NCI-H2196 (cell line): ENCODE measurements at regions not wholly inside any gene's neighbourhood (a gene's known extent, or its start where the extent isn't known, plus 50 kb on each side); places are given as distances from the start of the nearest gene placed in this dataset.
"Not testable (repeated sequence)": the region's sequence is repeated elsewhere in the genome, so short reads cannot be mapped to it uniquely, and the experiment has no call there.

Source experiments
- DNase-seq: peaks from one replicate; lab custom pipeline; 2025; ENCODE audit not compliant: unreplicated experiment; lab: John Stamatoyannopoulos, UW

DNA sequence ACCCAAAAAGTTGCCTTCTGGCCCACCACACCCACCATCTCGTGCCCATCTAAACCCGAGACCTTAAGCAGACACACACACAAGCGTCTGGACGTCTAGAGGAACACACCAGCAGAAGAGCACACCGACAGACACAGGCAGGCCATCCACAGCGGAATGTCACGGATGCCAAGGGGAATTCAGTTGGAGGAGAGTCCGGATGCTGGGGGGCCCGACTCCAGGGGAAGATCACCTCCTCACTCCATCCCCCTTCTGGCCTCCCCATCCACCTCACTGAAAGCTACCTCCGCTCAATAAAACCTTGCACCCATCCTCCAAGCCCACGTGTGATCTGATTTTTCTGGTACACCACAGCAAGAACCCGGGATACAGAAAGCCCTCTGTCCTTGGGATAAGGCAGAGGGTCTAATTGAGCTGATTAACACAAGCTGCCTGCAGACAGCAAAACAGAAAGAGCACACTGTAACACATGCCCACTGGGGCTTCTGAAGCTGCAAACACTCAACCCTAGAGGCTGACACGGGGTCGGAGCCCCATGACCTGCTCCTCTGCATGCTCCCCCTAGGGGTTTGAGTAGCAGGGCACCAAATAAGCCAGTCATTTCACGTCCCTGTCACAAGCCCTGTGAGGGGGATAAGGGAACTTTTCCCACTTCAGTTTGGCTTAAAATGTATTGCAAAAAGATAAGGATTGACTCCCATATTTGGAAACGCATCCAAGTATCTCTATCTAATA, 339.6 kb upstream of the PCDH10 start:
- no peak for DNase-seq

DNA sequence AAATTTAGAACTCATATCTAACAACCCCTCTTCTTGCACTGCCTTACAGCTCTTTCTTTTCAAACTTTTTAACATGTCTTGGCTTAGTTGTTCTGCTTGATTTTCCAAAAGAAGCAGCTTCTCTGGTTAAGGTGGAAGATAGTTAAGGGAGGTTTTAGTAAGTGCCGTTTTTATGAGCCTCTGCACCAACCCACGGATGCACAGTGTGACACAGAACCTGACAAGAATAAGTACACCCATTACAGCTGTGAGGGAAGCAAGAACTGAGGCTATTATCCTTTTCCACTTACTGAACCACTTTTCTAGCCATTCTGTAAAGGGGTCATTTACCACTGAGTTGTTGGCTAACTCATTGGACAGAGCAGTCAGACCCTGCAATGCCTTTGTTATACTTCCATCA, 336.0 kb upstream of the PCDH10 start:
- DNase-seq = not testable (repeated sequence)

DNA sequence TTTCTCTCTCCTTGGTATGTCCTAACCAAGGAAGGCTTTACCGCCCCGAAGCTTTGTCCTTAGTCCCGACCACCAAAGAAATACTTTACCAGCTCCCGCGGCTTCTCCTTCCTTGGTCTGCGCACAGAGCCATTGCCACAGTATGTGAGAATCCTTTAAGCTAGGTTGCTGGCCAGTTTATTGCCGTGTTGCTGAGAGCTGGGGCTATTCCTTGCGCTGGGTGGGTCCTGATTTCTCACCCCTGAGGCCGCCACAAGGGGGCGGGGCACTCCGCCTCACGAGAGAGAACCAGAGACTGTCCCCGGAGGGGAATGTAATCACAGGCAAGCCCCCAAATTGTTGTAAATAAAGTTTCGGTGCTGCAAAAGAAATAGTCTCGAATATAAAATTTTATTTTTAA, 331.0 kb upstream of the PCDH10 start:
- DNase-seq = no peak

DNA sequence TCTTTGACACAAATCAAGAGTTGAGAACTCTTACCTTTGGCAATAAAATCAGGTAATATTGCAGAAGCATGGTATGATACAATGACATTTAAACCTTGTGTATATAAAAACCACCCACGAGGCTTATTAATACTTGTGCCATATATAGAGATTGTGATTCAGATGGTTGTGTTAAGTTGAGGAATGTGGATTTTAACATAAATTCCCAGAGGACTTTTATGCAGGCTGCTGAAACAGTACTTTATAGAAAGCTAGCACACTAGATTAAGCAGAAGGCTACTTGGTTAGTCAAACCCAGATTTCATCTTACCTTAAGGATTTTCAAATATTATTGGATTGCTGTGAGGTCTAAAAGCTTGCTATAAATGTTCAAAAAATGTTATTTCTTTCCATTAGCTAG, 325.7 kb upstream of the PCDH10 start:
- DNase-seq = no peak

DNA sequence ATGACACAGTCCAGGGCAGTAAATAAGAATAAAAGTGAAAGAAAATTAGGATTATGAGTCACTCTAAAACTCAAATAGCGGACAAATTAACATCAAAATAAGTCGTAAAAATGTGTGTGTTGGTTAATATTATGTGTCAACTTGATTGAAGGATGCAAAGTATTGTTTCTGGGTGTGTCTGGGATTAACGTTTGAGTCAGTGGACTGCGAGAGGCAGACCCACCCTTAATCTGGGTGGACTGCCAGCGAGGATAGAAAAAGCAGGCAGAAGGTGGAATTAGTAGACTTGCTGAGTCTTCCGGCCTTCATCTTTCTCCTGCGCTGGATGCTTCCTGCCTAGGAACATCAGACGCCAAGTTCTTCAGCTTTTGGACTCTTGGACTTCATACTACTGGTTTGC, 324.3 kb upstream of the PCDH10 start:
- no peak for DNase-seq

DNA sequence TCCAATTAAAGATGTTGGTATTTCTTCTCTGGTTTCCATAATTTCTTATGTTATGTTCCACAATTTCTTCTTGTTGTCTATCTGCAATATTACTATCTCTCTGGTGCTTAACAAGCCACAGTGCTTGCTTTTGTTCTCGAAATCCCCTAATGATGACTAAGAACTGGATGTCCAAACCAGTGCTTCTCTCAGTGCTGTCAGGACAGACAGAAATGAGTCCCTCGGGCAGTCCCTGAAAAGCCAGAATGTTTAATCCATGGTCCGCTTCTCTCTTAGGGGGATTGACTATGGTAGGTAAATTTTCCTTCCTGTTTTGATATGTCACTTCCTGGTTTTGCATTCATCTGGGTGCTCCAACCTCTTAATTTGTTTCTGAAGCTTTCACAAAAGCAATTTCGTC, 321.6 kb upstream of the PCDH10 start:
- no peak for DNase-seq

DNA sequence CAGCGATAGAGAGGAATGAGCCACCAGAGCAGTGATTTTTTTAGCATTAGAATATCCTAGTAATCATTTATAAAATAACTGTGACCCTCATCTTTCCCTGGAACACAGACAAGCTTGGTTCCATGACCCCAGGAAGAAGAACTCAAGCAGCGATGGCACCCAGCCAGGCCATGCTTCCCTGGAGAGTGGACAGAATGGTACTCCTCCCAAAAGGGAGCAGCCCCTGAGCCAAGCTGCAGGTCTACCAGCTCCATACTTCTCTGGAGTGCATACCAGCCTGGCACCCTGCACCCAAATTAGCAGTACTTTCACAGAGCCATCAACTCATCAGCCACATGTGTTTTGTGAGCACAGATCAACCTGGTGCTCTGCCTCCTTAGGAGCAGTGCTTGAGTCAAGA, 310.9 kb upstream of the PCDH10 start:
- DNase-seq = no peak

DNA sequence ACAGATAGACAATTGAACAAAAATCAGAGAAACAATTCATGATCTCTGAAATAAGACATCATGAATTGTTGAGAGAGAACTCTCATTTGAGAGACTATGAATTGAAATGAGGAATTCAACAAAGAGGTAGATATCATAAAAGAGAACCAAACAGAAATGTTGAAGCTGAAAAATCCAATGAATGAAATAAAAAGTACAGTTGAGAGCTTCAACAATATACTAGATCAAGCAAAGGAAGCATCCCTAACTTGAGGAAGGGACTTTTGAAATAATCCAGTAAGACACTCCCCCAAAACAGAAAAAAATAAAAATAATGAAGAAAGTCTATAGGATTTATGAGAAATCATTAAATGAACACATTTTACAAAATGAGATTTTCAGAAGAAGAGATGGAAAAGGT, 310.0 kb upstream of the PCDH10 start:
- no peak for DNase-seq

DNA sequence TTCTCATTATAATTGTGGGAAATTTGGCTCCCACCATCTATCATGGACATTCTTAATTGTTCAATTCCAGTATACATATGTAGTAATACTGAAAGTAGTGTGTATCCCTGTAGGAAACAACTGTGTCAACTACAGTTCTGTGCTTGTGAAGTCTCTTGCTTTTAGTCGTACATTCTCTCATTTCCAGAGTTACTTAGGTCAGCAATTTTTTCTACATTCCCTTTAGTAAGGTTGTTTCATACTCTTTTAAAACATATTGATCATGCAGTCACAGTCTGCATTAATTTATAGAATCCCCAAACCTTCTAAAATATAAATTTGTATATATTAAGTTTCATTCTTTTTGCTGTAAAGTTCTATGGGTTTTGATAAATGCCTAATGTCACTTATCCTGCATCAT, 289.2 kb upstream of the PCDH10 start:
- DNase-seq = no peak

DNA sequence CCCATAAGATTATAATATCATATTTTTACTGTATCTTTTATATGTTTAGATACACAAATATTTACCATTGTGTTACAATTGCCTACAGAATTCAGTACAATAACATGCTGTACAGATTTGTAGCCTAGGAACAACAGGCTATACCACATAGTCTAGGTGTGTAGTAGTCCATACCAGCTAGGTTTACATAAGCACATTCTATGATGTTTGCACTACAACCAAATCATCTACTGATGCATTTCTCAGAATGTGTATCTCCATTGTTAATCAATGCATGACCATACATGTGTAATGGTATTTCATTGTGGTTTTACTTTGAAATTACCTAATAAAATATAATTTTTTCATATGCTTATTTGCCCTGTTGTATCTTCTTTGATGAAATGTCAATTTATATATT, 288.1 kb upstream of the PCDH10 start:
- no peak for DNase-seq

DNA sequence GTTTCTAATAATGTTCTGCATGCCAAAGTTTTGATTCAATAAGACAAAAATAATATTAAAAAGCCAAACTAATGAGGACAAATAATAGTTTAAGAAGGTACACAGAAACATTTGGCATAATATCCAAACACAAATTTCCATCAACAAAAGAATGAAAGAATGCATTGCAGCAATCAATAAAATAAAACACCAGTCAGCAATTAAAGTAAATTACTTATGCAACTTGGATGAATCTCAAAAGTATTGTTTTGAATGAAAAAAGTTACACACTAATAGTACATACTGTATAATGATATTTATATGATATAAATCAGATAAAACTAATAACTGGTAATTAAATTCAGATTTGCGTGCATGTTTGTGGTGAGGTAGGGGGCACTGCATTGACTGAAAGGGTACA, 285.5 kb upstream of the PCDH10 start:
- no peak for DNase-seq

DNA sequence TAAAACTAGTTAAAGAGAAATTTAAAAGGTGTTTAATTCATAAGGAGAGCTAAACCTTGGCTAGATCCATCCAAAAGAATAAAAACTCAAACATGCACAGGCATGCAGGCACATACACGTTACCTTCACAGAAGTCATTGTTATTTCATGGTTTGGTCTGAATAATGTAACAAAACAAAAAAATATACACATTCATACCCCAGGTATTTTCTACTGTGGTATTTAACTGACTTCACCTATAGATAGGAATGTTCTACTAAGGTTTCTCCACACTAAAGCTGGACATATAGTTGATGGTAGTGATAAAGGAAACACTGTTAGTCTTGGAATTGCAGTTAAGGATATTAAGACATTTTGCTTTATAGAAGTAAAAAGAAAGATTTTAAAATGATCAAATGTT, 283.6 kb upstream of the PCDH10 start:
- no peak for DNase-seq

DNA sequence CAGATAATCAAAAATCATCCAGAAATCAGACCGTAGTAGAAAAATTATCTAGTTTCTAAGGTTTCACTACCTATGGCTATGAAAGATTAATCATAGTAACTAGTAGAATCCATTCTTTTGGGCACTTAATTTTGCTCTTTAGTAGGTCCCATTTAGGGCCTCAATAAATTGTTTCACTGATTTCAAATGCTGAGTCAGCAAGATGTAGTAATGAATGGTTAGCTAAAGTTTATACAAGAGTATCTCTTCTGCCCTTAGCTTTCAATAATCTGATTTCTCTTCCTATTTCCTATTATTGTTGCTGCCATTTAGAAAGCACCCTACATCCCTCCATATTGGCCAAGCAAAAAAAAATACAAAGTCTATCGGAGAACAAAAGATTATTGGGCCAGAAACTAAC, 283.2 kb upstream of the PCDH10 start:
- no peak for DNase-seq

DNA sequence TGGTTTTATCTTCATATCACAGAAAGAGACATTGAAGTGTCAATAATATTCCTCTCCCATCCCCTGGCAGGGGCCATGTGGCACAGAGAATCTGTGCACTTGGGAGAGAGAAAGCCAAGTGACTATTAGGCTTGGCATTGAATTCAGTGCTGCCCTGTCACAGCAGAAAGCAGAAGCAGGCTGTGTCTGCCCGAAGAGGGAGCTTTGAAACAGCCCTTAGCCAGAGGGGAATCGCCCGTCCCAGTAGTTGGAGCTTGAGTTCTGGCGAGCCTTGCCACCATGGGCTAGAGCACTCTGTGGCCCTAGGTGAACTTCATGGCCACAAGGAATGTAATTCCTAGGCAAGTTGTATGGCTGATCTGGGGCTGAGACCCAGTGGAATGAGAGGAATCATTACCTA, 282.5 kb upstream of the PCDH10 start:
- no peak for DNase-seq

DNA sequence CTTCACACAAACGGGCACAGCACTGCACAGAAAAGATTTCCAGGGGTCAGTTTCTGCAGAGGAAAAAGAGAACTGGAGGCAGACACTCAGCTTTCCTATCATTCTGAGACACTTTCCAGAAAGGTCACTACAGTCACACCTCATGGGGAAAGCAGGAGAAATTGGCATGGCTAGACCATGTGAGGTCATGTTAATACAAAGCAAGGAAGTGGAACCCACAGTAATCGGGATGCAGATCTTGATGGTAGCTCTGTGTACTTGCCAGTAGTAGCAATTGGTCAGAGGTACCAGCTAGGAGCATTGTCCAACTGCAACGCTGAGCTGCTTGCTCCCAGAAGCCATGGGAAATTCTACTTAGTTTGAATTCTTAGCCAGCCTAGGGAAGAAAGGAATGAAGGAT, 255.3 kb upstream of the PCDH10 start:
- DNase-seq = no peak

DNA sequence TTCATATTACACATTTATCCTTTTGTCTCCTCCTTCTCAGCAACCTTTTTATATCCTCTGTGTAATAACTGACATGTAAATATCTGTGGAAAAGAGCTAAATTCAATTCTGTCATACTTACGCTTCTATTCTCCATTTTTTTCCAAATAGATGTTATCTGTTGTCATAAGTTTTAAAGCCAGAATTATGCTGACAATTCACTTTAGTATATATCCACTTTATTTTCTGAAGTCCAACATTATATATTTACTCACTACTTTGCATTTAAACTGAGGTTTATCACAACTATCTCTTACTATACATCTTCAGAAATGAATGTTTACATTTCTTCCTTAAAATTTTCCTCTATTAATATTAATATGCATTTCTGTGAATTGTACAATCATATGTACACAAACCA, 247.9 kb upstream of the PCDH10 start:
- DNase-seq = no peak

DNA sequence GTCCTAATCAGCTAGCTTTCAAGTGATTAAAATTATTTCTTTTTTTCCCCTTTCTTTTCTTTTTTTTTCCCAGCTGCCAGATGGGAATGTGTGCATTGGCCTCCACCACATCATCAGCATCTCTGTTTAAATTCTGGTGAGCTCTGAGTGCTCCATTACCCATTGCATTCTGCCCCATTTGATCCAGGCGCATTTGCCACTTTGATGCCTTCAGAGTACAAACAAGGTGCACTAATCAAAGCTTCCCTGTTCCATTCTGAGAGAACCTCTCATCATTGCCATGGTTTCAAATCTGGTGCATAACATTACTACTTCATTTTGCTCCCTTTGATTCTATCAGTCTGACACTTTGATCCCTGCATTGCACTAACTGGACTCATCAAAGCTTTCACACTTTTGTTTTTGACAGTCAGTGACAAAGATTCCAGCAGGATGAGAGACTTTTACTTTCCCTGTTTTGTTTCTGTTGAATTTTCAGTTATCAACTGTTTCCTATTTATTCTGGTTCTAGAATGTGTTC, 238.8 kb upstream of the PCDH10 start:
- DNase-seq = no peak

DNA sequence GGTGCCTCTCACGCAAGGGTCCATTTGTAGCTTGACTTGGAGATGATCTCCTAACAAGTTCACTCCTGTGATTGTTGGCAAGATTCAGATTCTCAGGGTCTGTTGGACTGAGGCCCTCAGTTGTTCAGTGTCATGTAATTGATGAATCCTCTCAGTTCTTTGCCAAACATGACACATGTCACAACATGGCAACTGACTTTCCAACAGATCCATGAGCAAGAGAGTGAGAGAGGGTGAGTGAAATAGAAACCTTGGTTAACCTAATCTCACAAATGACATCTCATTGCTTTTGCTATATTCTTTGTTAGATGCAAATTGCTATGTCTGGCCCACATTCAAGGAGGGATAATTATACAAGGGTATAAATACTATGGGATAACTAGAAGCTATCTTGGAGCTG, 231.0 kb upstream of the PCDH10 start:
- DNase-seq = no peak

DNA sequence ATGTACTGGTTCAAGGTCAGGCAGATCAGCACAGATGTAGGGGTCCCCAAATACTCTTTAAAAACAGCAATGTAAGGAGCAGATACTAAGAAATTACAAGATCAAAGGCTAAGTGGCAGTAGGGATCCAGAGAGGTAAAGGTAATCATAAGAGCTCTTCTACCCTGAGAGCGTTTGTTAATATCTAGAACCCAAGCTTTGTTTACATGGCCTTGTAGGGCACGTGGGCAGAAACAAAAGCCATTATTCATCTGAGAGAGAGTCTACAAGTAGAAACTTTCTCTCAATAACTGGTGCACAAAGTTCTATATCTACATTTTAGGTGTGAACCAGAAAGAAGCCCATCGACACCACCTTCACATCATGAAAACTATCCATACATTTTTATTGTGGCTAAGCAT, 225.6 kb upstream of the PCDH10 start:
- no peak for DNase-seq

DNA sequence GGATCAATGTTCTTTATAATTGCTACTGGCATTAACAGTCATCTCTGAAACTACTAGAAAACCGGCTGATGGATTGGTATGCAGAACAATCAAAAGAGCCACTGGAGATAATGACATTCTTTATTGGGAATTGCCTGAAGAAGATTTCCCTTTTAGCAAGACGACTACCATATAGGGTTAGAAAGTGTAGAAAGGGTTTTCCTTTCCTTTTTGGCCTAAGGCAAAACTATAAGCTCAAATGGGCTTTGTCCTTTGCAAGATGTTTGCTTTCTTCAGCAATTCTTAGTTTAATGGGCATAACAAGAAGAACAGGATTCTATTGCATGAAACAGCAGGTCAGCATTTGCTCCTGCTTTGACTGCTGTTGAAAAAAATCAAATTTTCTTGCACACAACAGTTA, 214.2 kb upstream of the PCDH10 start:
- DNase-seq = no peak

DNA sequence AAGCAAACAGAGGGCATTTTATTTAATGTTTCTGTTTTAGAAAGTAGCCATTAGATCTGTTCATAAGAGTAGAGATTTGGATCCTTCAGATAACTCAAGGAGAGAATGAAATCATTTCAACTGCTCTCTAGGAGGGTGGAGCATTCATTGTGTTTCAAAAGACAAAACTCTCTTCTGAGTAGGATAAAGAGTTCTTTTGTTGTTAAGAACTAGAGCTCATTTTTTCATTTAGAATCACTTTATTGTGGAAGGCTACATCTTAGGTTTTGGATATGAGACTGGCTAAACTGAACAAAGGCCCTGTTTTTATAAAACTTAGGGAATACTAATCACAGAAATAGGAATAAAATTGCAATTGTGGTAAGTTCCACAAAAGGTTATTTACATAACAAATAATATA, 193.9 kb upstream of the PCDH10 start:
- DNase-seq = no peak

DNA sequence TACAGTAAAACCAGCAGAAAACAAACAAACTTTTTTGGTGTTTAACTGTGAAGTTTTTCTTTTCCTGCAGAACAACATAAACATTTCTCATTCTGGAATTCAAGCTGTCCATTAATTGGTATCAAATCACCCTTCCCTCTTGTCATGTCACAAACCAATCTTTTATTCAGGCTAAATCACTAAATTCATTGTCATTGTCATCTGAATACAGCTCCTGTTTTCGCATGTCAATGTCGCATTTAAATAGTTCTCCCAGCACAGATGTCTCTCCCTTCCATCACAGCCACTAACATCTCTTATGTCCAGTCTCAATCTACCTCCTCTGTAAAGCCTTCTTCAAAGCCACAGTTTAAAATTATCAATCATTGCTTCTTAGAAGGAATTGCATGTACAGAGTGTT, 192.1 kb upstream of the PCDH10 start:
- no peak for DNase-seq

DNA sequence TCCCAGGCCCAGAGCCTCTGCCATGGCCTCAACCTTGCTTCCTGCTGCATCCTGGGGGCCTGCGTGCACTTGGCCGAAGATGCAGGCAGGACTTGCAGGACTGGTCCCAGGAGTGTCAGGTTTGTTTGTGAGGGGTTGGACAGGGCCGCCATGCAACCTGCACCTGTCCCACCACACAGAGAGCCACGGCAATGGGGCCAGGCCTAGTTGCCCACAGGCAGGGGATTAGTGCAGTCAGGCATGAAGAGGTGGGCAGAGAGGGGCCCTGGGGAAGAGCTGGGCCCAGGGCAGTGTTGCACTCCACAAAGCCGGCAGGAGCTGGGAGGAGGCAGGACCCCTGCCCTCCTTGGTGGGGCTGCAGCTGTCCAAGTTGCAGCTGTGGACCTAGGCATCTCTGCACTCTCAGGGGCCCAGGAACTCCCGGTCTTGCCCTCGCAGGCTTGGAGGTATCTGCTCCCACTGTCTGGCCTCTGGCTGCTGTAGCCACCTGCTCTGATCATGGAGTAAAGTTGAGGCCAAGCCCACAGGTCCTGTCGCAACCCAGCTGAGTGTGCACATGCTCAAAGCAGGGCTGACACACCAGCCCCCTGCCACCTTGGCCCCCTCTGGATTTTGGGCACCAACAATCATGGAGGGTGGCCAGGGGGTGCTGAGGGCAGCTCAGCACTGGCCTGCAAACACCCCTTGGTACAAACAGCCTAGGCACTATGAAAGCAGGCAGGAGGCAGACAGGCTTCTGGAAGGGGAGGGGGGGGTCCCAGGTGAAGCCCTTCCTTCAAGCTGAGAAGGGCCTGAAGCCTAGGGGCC, 190.4 kb upstream of the PCDH10 start:
- DNase-seq = no peak
